ENCODE measurements at regions not wholly inside any gene's neighbourhood (a gene's known extent, or its start where the extent isn't known, plus 50 kb on each side); places are given as distances from the start of the nearest gene placed in this dataset.

GRCh38 chr5:135154961-135155360 lies 120.9 kb upstream of the PITX1 start:
- Histone ChIP-seq H3K9me3 (replicated peaks; ENCODE audit: control insufficient read depth, insufficient read depth, low read length) (no peaks in the 10 kb centered on the region; the same call in 2 of the 3 replicates), H3K4me1 (ENCODE audit: control insufficient read depth, insufficient read depth, low read length) (no peaks in the 10 kb centered on the region), H3K27ac (ENCODE audit: control insufficient read depth, insufficient read depth) (no peak overlapping the region), H3K4me3 (no peak overlapping the region), H3K27me3 (replicated peaks in 1 of 2; ENCODE audit: control insufficient read depth in 2 of 2, insufficient read depth in 2 of 2, low read length in 1 of 2) (no peaks in the 10 kb centered on the region), H3K79me2 (ENCODE audit: control insufficient read depth, insufficient read depth, low read length) (no peaks in the 10 kb centered on the region), H2AFZ (ENCODE audit: control insufficient read depth, low read depth, low read length) (no peak overlapping the region), H3K36me3 (ENCODE audit: control insufficient read depth in 2 of 2, insufficient read depth in 2 of 2, low read length in 1 of 2) (no peaks in the 10 kb centered on the region), H4K20me1 (ENCODE audit: control insufficient read depth, insufficient read depth) (no peaks in the 10 kb centered on the region), H3K4me2 (ENCODE audit: control insufficient read depth, insufficient read depth) (no peak overlapping the region), H3K9ac (ENCODE audit: control insufficient read depth, insufficient read depth, low read length) (no peak overlapping the region)
- SMC1A ChIA-PET (ENCODE audit: uncharacterized antibody, unreplicated experiment), result interaction anchor here (0.8 kb wide), 1 partner anchor 10 kb away, joined by 3 read pairs; no protein-coding TSS in a partner anchor
- in situ Hi-C loops (cut with MboI) (no loop called here), intact Hi-C loops (cut with micrococcal nuclease; ENCODE audit: unreplicated experiment) (no loop called here)
- CTCF ChIA-PET, result interaction anchor here (0.9 kb wide), 1 partner anchor 12 kb away, joined by 3 read pairs; no protein-coding TSS in a partner anchor
- FAIRE-seq (no peak), ATAC-seq (no peak), DNase-seq (ENCODE audit: low read depth, low spot score) (no peak)
- POLR2A ChIA-PET, result no interaction called here
- TF ChIP-seq ZNF687 (IDR thresholded peaks at IDR 0.05) (no peak), EP300 (IDR thresholded peaks at IDR 0.05; ENCODE audit: borderline replicate concordance in 1 of 2, control insufficient read depth in 1 of 2, low read depth in 2 of 2, low read length in 2 of 2) (no peak), ETV6 (conservative IDR thresholded peaks at IDR 0.05 in 1 of 2, IDR thresholded peaks at IDR 0.05 in 1 of 2; ENCODE audit: borderline replicate concordance in 1 of 2, low read depth in 1 of 2) (no peak), IRF5 (IDR thresholded peaks at IDR 0.05; ENCODE audit: borderline replicate concordance) (no peak), FOXM1 (IDR thresholded peaks at IDR 0.05; ENCODE audit: low read depth, low read length) (no peak), CBFB (IDR thresholded peaks at IDR 0.05; ENCODE audit: low read depth) (no peak), SPI1 (IDR thresholded peaks at IDR 0.05; ENCODE audit: borderline replicate concordance, insufficient read depth, low read depth, low read length) (no peak), KDM1A (IDR thresholded peaks at IDR 0.05; ENCODE audit: borderline replicate concordance) (no peak), RFX5 (IDR thresholded peaks at IDR 0.05; ENCODE audit: low read depth, low read length) (no peak), CHD1 (IDR thresholded peaks at IDR 0.05; ENCODE audit: low read depth, low read length) (no peak), MAX (IDR thresholded peaks at IDR 0.05; ENCODE audit: low read depth, low read length) (no peak)
- RAD21 ChIA-PET (ENCODE audit: unreplicated experiment), result no interaction called here
- WGBS (ENCODE audit: insufficient coverage, insufficient replicate concordance, low lambda C conversion rate, missing lambda C conversion rate), result 26% methylated on average over 7 of the region's 7 CpGs
- BruUV-seq (replicated peaks), result no TSS peak
